IPS-18a (cell line): ENCODE measurements at regions not wholly inside any gene's neighbourhood (a gene's known extent, or its start where the extent isn't known, plus 50 kb on each side); places are given as distances from the start of the nearest gene placed in this dataset.

Source experiments
- H3K27ac ChIP-seq: one replicate; pipeline ENCODE4 v1.5.1; 2013; ENCODE audit warnings: low read length
- H3K27me3 ChIP-seq: one replicate; pipeline ENCODE4 v1.6.1; 2013; ENCODE audit warnings: mild to moderate bottlenecking, low read length; ENCODE audit not compliant: control insufficient read depth, insufficient read depth
- H3K36me3 ChIP-seq: one replicate; pipeline ENCODE4 v1.6.1; 2013; ENCODE audit warnings: low read depth, low read length; ENCODE audit not compliant: control insufficient read depth
- H3K4me1 ChIP-seq: one replicate; pipeline ENCODE4 v1.6.1; 2013; ENCODE audit warnings: low read depth, low read length; ENCODE audit not compliant: control insufficient read depth
- H3K4me3 ChIP-seq: one replicate; pipeline ENCODE4 v1.5.1; 2013; ENCODE audit warnings: low read length
- H3K9ac ChIP-seq: one replicate; pipeline ENCODE4 v1.6.1; 2013; ENCODE audit warnings: mild to moderate bottlenecking, low read length, moderate library complexity
- H3K9me3 ChIP-seq: one replicate; pipeline ENCODE4 v1.6.1; 2013; ENCODE audit warnings: low read depth, low read length; ENCODE audit not compliant: control insufficient read depth

- H3K4me3 ChIP-seq = no peak overlapping the region
- H3K9me3 ChIP-seq = no peaks in the 10 kb centered on the region
- H3K27me3 ChIP-seq = peaks cover 18% of the 10 kb centered on the region
- H3K36me3 ChIP-seq = no peaks in the 10 kb centered on the region
- no peak overlapping the region for H3K9ac ChIP-seq
- peaks cover 4% of the 10 kb centered on the region for H3K4me1 ChIP-seq
- no peak overlapping the region for H3K27ac ChIP-seq
These were observed 278.7 kb upstream of the MGAT5 start for GRCh38 chr2:133975135-133975534.

- H3K9ac ChIP-seq = no peak overlapping the region
- no peak overlapping the region for H3K27ac ChIP-seq
- peaks cover 17% of the 10 kb centered on the region for H3K27me3 ChIP-seq
- H3K4me1 ChIP-seq = peaks cover under 1% of the 10 kb centered on the region
- H3K4me3 ChIP-seq = no peak overlapping the region
- no peaks in the 10 kb centered on the region for H3K36me3 ChIP-seq
- no peaks in the 10 kb centered on the region for H3K9me3 ChIP-seq
These were observed 278.0 kb upstream of the MGAT5 start for GRCh38 chr2:133975676-133976428.

- Histone ChIP-seq H3K4me1 (no peaks in the 10 kb centered on the region), H3K4me3 (no peak overlapping the region), H3K9me3 (no peaks in the 10 kb centered on the region), H3K9ac (no peak overlapping the region), H3K36me3 (no peaks in the 10 kb centered on the region), H3K27ac (no peak overlapping the region), H3K27me3 (peaks cover 9% of the 10 kb centered on the region)
These were observed 277.2 kb upstream of the MGAT5 start for GRCh38 chr2:133976659-133977058.

- H3K4me3 ChIP-seq = no peak overlapping the region
- H3K9me3 ChIP-seq = no peaks in the 10 kb centered on the region
- no peak overlapping the region for H3K27ac ChIP-seq
- H3K4me1 ChIP-seq = no peaks in the 10 kb centered on the region
- peaks cover 2% of the 10 kb centered on the region for H3K27me3 ChIP-seq
- H3K36me3 ChIP-seq = no peaks in the 10 kb centered on the region
- H3K9ac ChIP-seq = no peak overlapping the region
These were observed 276.5 kb upstream of the MGAT5 start for GRCh38 chr2:133977405-133977804.

GRCh38 chr2:133982256-133982655 is 271.6 kb upstream of the MGAT5 start:
- no peaks in the 10 kb centered on the region for H3K36me3 ChIP-seq
- no peaks in the 10 kb centered on the region for H3K9me3 ChIP-seq
- H3K4me1 ChIP-seq = peaks cover 6% of the 10 kb centered on the region
- H3K4me3 ChIP-seq = no peak overlapping the region
- H3K27me3 ChIP-seq = no peaks in the 10 kb centered on the region
- no peak overlapping the region for H3K9ac ChIP-seq
- no peak overlapping the region for H3K27ac ChIP-seq

GRCh38 chr2:133985563-133985962 is 268.3 kb upstream of the MGAT5 start:
- Histone ChIP-seq H3K9me3 (no peaks in the 10 kb centered on the region), H3K36me3 (no peaks in the 10 kb centered on the region), H3K9ac (no peak overlapping the region), H3K4me3 (no peak overlapping the region), H3K4me1 (peaks cover 6% of the 10 kb centered on the region), H3K27ac (no peak overlapping the region), H3K27me3 (no peaks in the 10 kb centered on the region)

GRCh38 chr2:133986081-133986837 is 267.6 kb upstream of the MGAT5 start:
- Histone ChIP-seq H3K27me3 (no peaks in the 10 kb centered on the region), H3K4me3 (no peak overlapping the region), H3K9me3 (no peaks in the 10 kb centered on the region), H3K36me3 (no peaks in the 10 kb centered on the region), H3K9ac (no peak overlapping the region), H3K27ac (no peak overlapping the region), H3K4me1 (peaks cover 6% of the 10 kb centered on the region)

GRCh38 chr2:133986881-133987795 is 266.7 kb upstream of the MGAT5 start:
- H3K36me3 ChIP-seq = no peaks in the 10 kb centered on the region
- H3K27ac ChIP-seq = no peak overlapping the region
- no peak overlapping the region for H3K4me3 ChIP-seq
- H3K4me1 ChIP-seq = peaks cover 6% of the 10 kb centered on the region
- H3K9me3 ChIP-seq = no peaks in the 10 kb centered on the region
- H3K9ac ChIP-seq = no peak overlapping the region
- no peaks in the 10 kb centered on the region for H3K27me3 ChIP-seq

GRCh38 chr2:133988316-133988891 is 265.5 kb upstream of the MGAT5 start:
- Histone ChIP-seq H3K27ac (no peak overlapping the region), H3K9ac (no peak overlapping the region), H3K36me3 (no peaks in the 10 kb centered on the region), H3K4me1 (peaks cover 6% of the 10 kb centered on the region), H3K4me3 (no peak overlapping the region), H3K27me3 (no peaks in the 10 kb centered on the region), H3K9me3 (no peaks in the 10 kb centered on the region)

- Histone ChIP-seq H3K4me1 (peaks cover 6% of the 10 kb centered on the region), H3K9ac (no peak overlapping the region), H3K4me3 (no peak overlapping the region), H3K27ac (no peak overlapping the region), H3K27me3 (no peaks in the 10 kb centered on the region), H3K9me3 (no peaks in the 10 kb centered on the region), H3K36me3 (no peaks in the 10 kb centered on the region)
These were observed 262.2 kb upstream of the MGAT5 start for GRCh38 chr2:133991606-133992168.

- no peaks in the 10 kb centered on the region for H3K36me3 ChIP-seq
- no peak overlapping the region for H3K27ac ChIP-seq
- H3K4me3 ChIP-seq = no peak overlapping the region
- H3K4me1 ChIP-seq = no peaks in the 10 kb centered on the region
- no peaks in the 10 kb centered on the region for H3K9me3 ChIP-seq
- no peak overlapping the region for H3K9ac ChIP-seq
- no peaks in the 10 kb centered on the region for H3K27me3 ChIP-seq
These were observed 261.4 kb upstream of the MGAT5 start for GRCh38 chr2:133992454-133992853.
